ENCODE measurements at regions not wholly inside any gene's neighbourhood (a gene's known extent, or its start where the extent isn't known, plus 50 kb on each side); places are given as distances from the start of the nearest gene placed in this dataset.
"Not testable (repeated sequence)": the region's sequence is repeated elsewhere in the genome, so short reads cannot be mapped to it uniquely, and the experiment has no call there.

- not testable (repeated sequence) for DNase-seq (ENCODE audit: low read depth)
Measured at GRCh38 chr13:109702030-109702597, 84.3 kb downstream of the IRS2 start.

GRCh38 chr13:109700176-109700575, 86.2 kb downstream of the IRS2 start:
- no peak for DNase-seq (ENCODE audit: low read depth)

GRCh38 chr13:109699628-109700071, 86.7 kb downstream of the IRS2 start:
- no peak for DNase-seq (ENCODE audit: low read depth)

- DNase-seq (ENCODE audit: low read depth) = peak; percentile 31
Measured at GRCh38 chr13:109698779-109699178, 87.6 kb downstream of the IRS2 start.

- DNase-seq (ENCODE audit: low read depth) = no peak
Measured at GRCh38 chr13:109697936-109698335, 88.4 kb downstream of the IRS2 start.

GRCh38 chr13:109695402-109696190, 90.8 kb downstream of the IRS2 start:
- DNase-seq (ENCODE audit: low read depth) = no peak

GRCh38 chr13:109694972-109695371, 91.4 kb downstream of the IRS2 start:
- DNase-seq (ENCODE audit: low read depth) = no peak

- DNase-seq (ENCODE audit: low read depth) = no peak
Measured at GRCh38 chr13:109693213-109693612, 93.2 kb downstream of the IRS2 start.

GRCh38 chr13:109691689-109692088, 94.7 kb downstream of the IRS2 start:
- no peak for DNase-seq (ENCODE audit: low read depth)

GRCh38 chr13:109687559-109688448, 98.6 kb downstream of the IRS2 start:
- no peak for DNase-seq (ENCODE audit: low read depth)

GRCh38 chr13:109685203-109685602, 101.2 kb downstream of the IRS2 start:
- DNase-seq (ENCODE audit: low read depth) = no peak

- no peak for DNase-seq (ENCODE audit: low read depth)
Measured at GRCh38 chr13:109684824-109685202, 101.6 kb downstream of the IRS2 start.

- DNase-seq (ENCODE audit: low read depth) = no peak
Measured at GRCh38 chr13:109684084-109684823, 102.1 kb downstream of the IRS2 start.

GRCh38 chr13:109682534-109683244, 103.7 kb downstream of the IRS2 start:
- no peak for DNase-seq (ENCODE audit: low read depth)

- no peak for DNase-seq (ENCODE audit: low read depth)
Measured at GRCh38 chr13:109680930-109681329, 105.5 kb downstream of the IRS2 start.

GRCh38 chr13:109680288-109680687, 106.1 kb downstream of the IRS2 start:
- DNase-seq (ENCODE audit: low read depth) = no peak

GRCh38 chr13:109678459-109678858, 107.9 kb downstream of the IRS2 start:
- DNase-seq (ENCODE audit: low read depth) = no peak

GRCh38 chr13:109677206-109677605, 109.2 kb downstream of the IRS2 start:
- no peak for DNase-seq (ENCODE audit: low read depth)

- no peak for DNase-seq (ENCODE audit: low read depth)
Measured at GRCh38 chr13:109673477-109673876, 112.9 kb downstream of the IRS2 start.

GRCh38 chr13:109672545-109672944, 113.8 kb downstream of the IRS2 start:
- no peak for DNase-seq (ENCODE audit: low read depth)

- no peak for DNase-seq (ENCODE audit: low read depth)
Measured at GRCh38 chr13:109671919-109672318, 114.5 kb downstream of the IRS2 start.

Data from HS-5 (cell line).